ENCODE measurements at regions not wholly inside any gene's neighbourhood (a gene's known extent, or its start where the extent isn't known, plus 50 kb on each side); places are given as distances from the start of the nearest gene placed in this dataset.

GRCh38 chr2:11017921-11018320 lies 106.2 kb downstream of the KCNF1 start:
- Histone ChIP-seq H3K9me3 (ENCODE audit: control insufficient read depth, insufficient read depth, low read length) (no peaks in the 10 kb centered on the region), H4K91ac (ENCODE audit: insufficient read depth, low read depth, low read length) (no peak overlapping the region), H2AFZ (replicated peaks; ENCODE audit: low read length, poor library complexity) (no peak overlapping the region), H3K9ac (ENCODE audit: low read depth, low read length) (no peak overlapping the region), H3K14ac (replicated peaks; ENCODE audit: low read depth, low read length) (no peak overlapping the region), H3K4ac (ENCODE audit: low read depth, low read length) (no peak overlapping the region), H3K79me1 (ENCODE audit: low read depth in 1 of 2, low read length in 2 of 2) (no peaks in the 10 kb centered on the region), H3K4me3 (ENCODE audit: insufficient read depth, low read depth, low read length) (no peak overlapping the region), H3K9me1 (ENCODE audit: insufficient read depth, low read length) (no peaks in the 10 kb centered on the region), H4K20me1 (ENCODE audit: insufficient read depth, low read length) (no peaks in the 10 kb centered on the region), H2BK120ac (ENCODE audit: low read depth, low read length) (no peak overlapping the region), H4K8ac (ENCODE audit: low read depth in 2 of 2, low read length in 2 of 2) (no peak overlapping the region), H3K4me1 (ENCODE audit: control insufficient read depth, insufficient read depth, low read length) (no peaks in the 10 kb centered on the region), H4K5ac (ENCODE audit: low read depth, low read length) (no peak overlapping the region), H2AK9ac (replicated peaks; ENCODE audit: low read depth, low read length, poor library complexity) (no peak overlapping the region), H3K27me3 (ENCODE audit: control insufficient read depth, insufficient read depth, low read length) (peaks cover 54% of the 10 kb centered on the region), H3K23ac (ENCODE audit: low read depth, low read length) (no peak overlapping the region), H2BK15ac (ENCODE audit: low read depth, low read length) (no peak overlapping the region), H2AK5ac (ENCODE audit: low read depth, low read length) (no peak overlapping the region), H3K36me3 (ENCODE audit: control insufficient read depth, insufficient read depth, low read length) (no peaks in the 10 kb centered on the region), H3K27ac (ENCODE audit: insufficient read depth, low read length) (no peak overlapping the region), H3K4me2 (ENCODE audit: low read depth, low read length) (no peak overlapping the region), H2BK20ac (ENCODE audit: low read depth, low read length) (no peak overlapping the region), H3K56ac (ENCODE audit: extremely low read depth, insufficient read depth, low read length) (no peak overlapping the region), H2BK5ac (ENCODE audit: low read depth, low read length, poor library complexity, severe bottlenecking) (no peak overlapping the region), H3K18ac (ENCODE audit: low read depth, low read length) (no peak overlapping the region)
- dilution Hi-C loops (cut with HindIII; ENCODE audit: low sequenced_read_pairs, unreplicated experiment) = no loop called here
- no TSS peak for BruUV-seq (replicated peaks)
- WGBS, 2 experiments (ENCODE audit: extremely low coverage in 2 of 2, insufficient read length in 1 of 2) = no CpG with 5 or more reads among the region's 8 CpGs
- intact Hi-C loops (cut with micrococcal nuclease) = no loop called here
- TF ChIP-seq BHLHE40 (IDR thresholded peaks at IDR 0.05; ENCODE audit: low read depth, low read length) = no peak
- no peak for TF ChIP-seq POLR2A (IDR thresholded peaks at IDR 0.05; ENCODE audit: low read depth, low read length)
- TF ChIP-seq MAFK (IDR thresholded peaks at IDR 0.05; ENCODE audit: low read depth, low read length) = no peak
- TF ChIP-seq, protein P1, sequence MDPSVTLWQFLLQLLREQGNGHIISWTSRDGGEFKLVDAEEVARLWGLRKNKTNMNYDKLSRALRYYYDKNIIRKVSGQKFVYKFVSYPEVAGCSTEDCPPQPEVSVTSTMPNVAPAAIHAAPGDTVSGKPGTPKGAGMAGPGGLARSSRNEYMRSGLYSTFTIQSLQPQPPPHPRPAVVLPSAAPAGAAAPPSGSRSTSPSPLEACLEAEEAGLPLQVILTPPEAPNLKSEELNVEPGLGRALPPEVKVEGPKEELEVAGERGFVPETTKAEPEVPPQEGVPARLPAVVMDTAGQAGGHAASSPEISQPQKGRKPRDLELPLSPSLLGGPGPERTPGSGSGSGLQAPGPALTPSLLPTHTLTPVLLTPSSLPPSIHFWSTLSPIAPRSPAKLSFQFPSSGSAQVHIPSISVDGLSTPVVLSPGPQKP (IDR thresholded peaks at IDR 0.05; ENCODE audit: borderline replicate concordance, low read depth, low read length) = no peak
- no peak for TF ChIP-seq CHD1 (IDR thresholded peaks at IDR 0.05; ENCODE audit: low read depth, low read length)
- no peak for TF ChIP-seq RCOR1 (IDR thresholded peaks at IDR 0.05; ENCODE audit: insufficient replicate concordance, low read length)
- no peak for TF ChIP-seq USF2 (IDR thresholded peaks at IDR 0.05; ENCODE audit: low read depth, low read length)
- no peak for TF ChIP-seq RAD21 (IDR thresholded peaks at IDR 0.05; ENCODE audit: low read length)
- TF ChIP-seq CEBPB (IDR thresholded peaks at IDR 0.05; ENCODE audit: low read depth, low read length) = no peak
- TF ChIP-seq NFE2L2 (IDR thresholded peaks at IDR 0.05; ENCODE audit: low read depth, low read length) = no peak
- TF ChIP-seq FOS (IDR thresholded peaks at IDR 0.05; ENCODE audit: low read depth, low read length) = no peak
- no peak for TF ChIP-seq MAZ (IDR thresholded peaks at IDR 0.05; ENCODE audit: borderline replicate concordance, low read depth, low read length)
- TF ChIP-seq RFX5 (IDR thresholded peaks at IDR 0.05; ENCODE audit: low read depth, low read length) = no peak
- TF ChIP-seq SMC3 (IDR thresholded peaks at IDR 0.05; ENCODE audit: low read depth, low read length) = no peak
- no peak for TF ChIP-seq MXI1 (IDR thresholded peaks at IDR 0.05; ENCODE audit: borderline replicate concordance, low read depth, low read length)
- TF ChIP-seq CTCF (conservative IDR thresholded peaks at IDR 0.05; ENCODE audit: low read depth, low read length) = no peak
- ChIA-PET POLR2A (ENCODE audit: unreplicated experiment) (no interaction called here), CTCF (no interaction called here)
- ATAC-seq (ENCODE audit: low read depth) = no peak
- no peak for DNase-seq
- in situ Hi-C loops (cut with MboI; ENCODE audit: low sequenced_read_pairs) = no loop called here
